SU-DHL-6 (cell line): ENCODE measurements at regions not wholly inside any gene's neighbourhood (a gene's known extent, or its start where the extent isn't known, plus 50 kb on each side); places are given as distances from the start of the nearest gene placed in this dataset.

ENCODE experiments used
- H2AFZ ChIP-seq: fragments of 200-600 bp; sonication (generic); 2 replicates; pipeline ENCODE4 v1.6.1; 2014; ENCODE audit warnings: low read depth, mild to moderate bottlenecking, moderate library complexity, mixed read lengths, antibody characterized with exemption, low read length; ENCODE audit not compliant: severe bottlenecking
- H3F3A ChIP-seq: fragments of 200-600 bp; shearing (Covaris generic); 2 replicates; pipeline ENCODE4 v1.6.0; 2016; ENCODE audit warnings: antibody characterized with exemption, mild to moderate bottlenecking; ENCODE audit not compliant: insufficient read depth
- H3K27ac ChIP-seq: fragments of 200-600 bp; sonication (generic); 2 replicates; pipeline ENCODE4 v1.5.1; 2016; ENCODE audit warnings: low read depth, mild to moderate bottlenecking, low read length, moderate library complexity, mixed read lengths
- H3K27me3 ChIP-seq: fragments of 200-600 bp; sonication (generic), shearing (Covaris generic); 2 replicates; pipeline ENCODE4 v1.6.0; 2014; ENCODE audit warnings: mild to moderate bottlenecking, low read length
- H3K36me3 ChIP-seq: fragments of 200-600 bp; sonication (generic); 2 replicates; pipeline ENCODE4 v1.6.1; 2014; ENCODE audit warnings: mild to moderate bottlenecking, low read length, mixed read lengths
- H3K4me2 ChIP-seq: fragments of 300-600, 200-600 bp; shearing (Covaris generic), sonication (generic); 2 replicates; pipeline ENCODE4 v1.6.0; 2014; ENCODE audit warnings: low read length, low read depth, mild to moderate bottlenecking; ENCODE audit not compliant: poor library complexity, severe bottlenecking
- H3K4me3 ChIP-seq: fragments of 200-600 bp; sonication (generic); 2 replicates; pipeline ENCODE4 v1.5.1; 2014; ENCODE audit warnings: antibody characterized with exemption, low read length, mild to moderate bottlenecking, mixed read lengths; ENCODE audit not compliant: insufficient read depth, poor library complexity, severe bottlenecking
- H3K79me2 ChIP-seq: fragments of 200-600 bp; sonication (generic); 2 replicates; pipeline ENCODE4 v1.6.1; 2014; ENCODE audit warnings: mild to moderate bottlenecking, low read length, moderate library complexity; ENCODE audit not compliant: insufficient read depth
- H3K9ac ChIP-seq: fragments of 200-600 bp; sonication (generic); 2 replicates; pipeline ENCODE4 v1.7.0; 2014; ENCODE audit warnings: mild to moderate bottlenecking, low read length
- H3K9me2 ChIP-seq: fragments of 200-600 bp; sonication (generic); replicated peaks from 2 replicates; pipeline ENCODE4 v1.6.1; 2014; ENCODE audit warnings: low read length; ENCODE audit not compliant: insufficient read depth
- H3K9me3 ChIP-seq: fragments of 200-600 bp; sonication (generic); 2 replicates; pipeline ENCODE4 v1.6.1; 2014; ENCODE audit warnings: low read length, mixed read lengths; ENCODE audit not compliant: insufficient read depth
- H4K20me1 ChIP-seq: fragments of 200-600 bp; sonication (generic); 2 replicates; pipeline ENCODE4 v1.6.1; 2014; ENCODE audit warnings: low read depth, mild to moderate bottlenecking, antibody characterized with exemption, low read length, moderate library complexity, mixed read lengths
- EZH2phosphoT487 ChIP-seq: fragments of 200-600 bp; sonication (generic), shearing (Covaris generic); conservative IDR thresholded peaks from 2 replicates; pipeline ENCODE4 v1.6.1; 2018; ENCODE audit warnings: mild to moderate bottlenecking, antibody characterized with exemption, low read length, moderate library complexity, mixed read lengths
- TF ChIP-seq, protein P1 (sequence below): fragments of 200-600 bp; sonication (generic); IDR thresholded peaks from one replicate; pipeline ENCODE4 v1.5.1; 2017; ENCODE audit warnings: antibody characterized with exemption, mild to moderate bottlenecking, low read length, moderate library complexity; ENCODE audit not compliant: insufficient read depth, poor library complexity, severe bottlenecking

- Histone ChIP-seq H3K9me3 (no peaks in the 10 kb centered on the region), H3F3A (no peaks in the 10 kb centered on the region), H3K4me2 (no peak overlapping the region), H3K36me3 (no peaks in the 10 kb centered on the region), H2AFZ (no peak overlapping the region), H4K20me1 (no peaks in the 10 kb centered on the region), H3K9ac (no peak overlapping the region), H3K9me2 (no peaks in the 10 kb centered on the region), H3K79me2 (no peaks in the 10 kb centered on the region), H3K27ac (no peak overlapping the region), H3K4me3 (no peak overlapping the region), H3K27me3 (no peaks in the 10 kb centered on the region)
- TF ChIP-seq, protein P1, sequence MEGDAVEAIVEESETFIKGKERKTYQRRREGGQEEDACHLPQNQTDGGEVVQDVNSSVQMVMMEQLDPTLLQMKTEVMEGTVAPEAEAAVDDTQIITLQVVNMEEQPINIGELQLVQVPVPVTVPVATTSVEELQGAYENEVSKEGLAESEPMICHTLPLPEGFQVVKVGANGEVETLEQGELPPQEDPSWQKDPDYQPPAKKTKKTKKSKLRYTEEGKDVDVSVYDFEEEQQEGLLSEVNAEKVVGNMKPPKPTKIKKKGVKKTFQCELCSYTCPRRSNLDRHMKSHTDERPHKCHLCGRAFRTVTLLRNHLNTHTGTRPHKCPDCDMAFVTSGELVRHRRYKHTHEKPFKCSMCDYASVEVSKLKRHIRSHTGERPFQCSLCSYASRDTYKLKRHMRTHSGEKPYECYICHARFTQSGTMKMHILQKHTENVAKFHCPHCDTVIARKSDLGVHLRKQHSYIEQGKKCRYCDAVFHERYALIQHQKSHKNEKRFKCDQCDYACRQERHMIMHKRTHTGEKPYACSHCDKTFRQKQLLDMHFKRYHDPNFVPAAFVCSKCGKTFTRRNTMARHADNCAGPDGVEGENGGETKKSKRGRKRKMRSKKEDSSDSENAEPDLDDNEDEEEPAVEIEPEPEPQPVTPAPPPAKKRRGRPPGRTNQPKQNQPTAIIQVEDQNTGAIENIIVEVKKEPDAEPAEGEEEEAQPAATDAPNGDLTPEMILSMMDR, result no peak
- TF ChIP-seq EZH2phosphoT487, result no peak
These were observed 144.3 kb downstream of the INHBB start for GRCh38 chr2:120490091-120490798.

DNA sequence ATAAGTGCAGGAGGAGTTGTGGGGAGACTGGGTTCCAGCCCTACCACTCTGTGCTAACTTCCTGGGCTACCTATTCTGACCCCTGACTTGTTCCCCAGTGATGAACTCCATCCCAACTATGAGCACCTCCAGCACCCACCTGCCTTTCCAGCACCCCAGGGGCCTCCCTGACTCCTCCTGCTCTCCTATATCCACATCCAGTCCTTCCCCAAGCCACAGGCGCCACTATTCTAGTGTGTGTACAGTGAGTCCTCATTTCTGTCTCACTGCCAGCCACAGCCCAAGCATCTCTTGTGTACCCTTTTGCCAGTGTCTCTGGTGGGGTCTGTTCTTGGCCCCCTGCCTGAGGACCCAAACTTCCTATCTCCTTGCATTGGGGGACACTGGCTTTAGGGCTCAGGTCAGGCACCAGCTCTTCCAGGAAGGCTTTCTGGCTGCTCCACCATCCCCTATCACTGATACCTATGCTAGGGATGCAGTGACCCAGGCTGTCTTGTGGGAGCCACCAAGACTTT, 145.2 kb downstream of the INHBB start:
- H3K79me2 ChIP-seq, result no peaks in the 10 kb centered on the region
- TF ChIP-seq, protein P1, result no peak
- TF ChIP-seq EZH2phosphoT487, result no peak
- no peaks in the 10 kb centered on the region for H4K20me1 ChIP-seq
- no peaks in the 10 kb centered on the region for H3K36me3 ChIP-seq
- no peak overlapping the region for H3K4me2 ChIP-seq
- H3K9ac ChIP-seq, result no peak overlapping the region
- no peaks in the 10 kb centered on the region for H3K9me3 ChIP-seq
- no peaks in the 10 kb centered on the region for H3K9me2 ChIP-seq
- H3K27me3 ChIP-seq, result no peaks in the 10 kb centered on the region
- no peaks in the 10 kb centered on the region for H3F3A ChIP-seq
- H3K27ac ChIP-seq, result no peak overlapping the region
- no peak overlapping the region for H2AFZ ChIP-seq
- H3K4me3 ChIP-seq, result no peak overlapping the region

DNA sequence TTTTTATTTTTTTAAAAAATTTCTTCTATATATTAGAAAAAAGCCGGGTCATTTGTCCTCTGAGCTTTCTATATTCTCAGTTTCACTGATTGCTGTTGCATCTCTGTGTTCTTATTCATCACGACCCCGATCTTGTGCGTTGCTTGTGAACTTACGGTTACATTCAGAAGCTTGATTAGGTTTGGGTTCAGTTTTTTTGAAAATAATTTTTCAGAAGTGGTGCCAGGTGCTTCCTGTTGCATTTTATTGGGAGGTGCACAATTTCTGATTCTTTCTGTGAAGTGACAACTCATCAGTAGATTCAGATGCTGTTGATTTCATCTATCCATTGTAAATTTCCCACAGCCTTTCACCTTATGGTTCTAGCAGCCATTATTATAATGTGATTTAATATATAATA, 147.3 kb downstream of the INHBB start:
- Histone ChIP-seq H4K20me1 (no peaks in the 10 kb centered on the region), H3K4me3 (no peak overlapping the region), H3K9me3 (no peaks in the 10 kb centered on the region), H3K27ac (no peak overlapping the region), H3K36me3 (no peaks in the 10 kb centered on the region), H3K79me2 (no peaks in the 10 kb centered on the region), H3F3A (no peaks in the 10 kb centered on the region), H3K9me2 (no peaks in the 10 kb centered on the region), H2AFZ (no peak overlapping the region), H3K27me3 (no peaks in the 10 kb centered on the region), H3K4me2 (no peak overlapping the region), H3K9ac (no peak overlapping the region)
- TF ChIP-seq, protein P1, result no peak
